WTC11 (cell line): ENCODE measurements at regions not wholly inside any gene's neighbourhood (a gene's known extent, or its start where the extent isn't known, plus 50 kb on each side); places are given as distances from the start of the nearest gene placed in this dataset.

Source experiments
- ATAC-seq: fragments of 200-7000 bp; cut with Tn5 transposase; 2 replicates; pipeline ENCODE4 v1.10.0; 2021; ENCODE audit warnings: mild to moderate bottlenecking, moderate library complexity
- CTCF ChIA-PET: fragments of 300-600 bp; sonication (Branson Sonifier 250); formaldehyde crosslinking; loops from one replicate; lab custom pipeline; 2021; ENCODE audit warnings: antibody characterized with exemption; lab: Charles Lee
- POLR2A ChIA-PET: fragments of 350-600 bp; sonication (Branson Sonifier 250); formaldehyde crosslinking; loops from one replicate; lab custom pipeline; 2021; ENCODE audit warnings: antibody characterized with exemption; lab: Charles Lee
- DNase-seq: peaks from one replicate; pipeline ENCODE4 v3.0.0; 2021; ENCODE audit warnings: low spot score
- H3K27ac Mint-ChIP-seq: 2 replicates; pipeline ENCODE4 v1.8.0; 2021; ENCODE audit warnings: mixed read lengths
- H3K27me3 Mint-ChIP-seq: 2 replicates; pipeline ENCODE4 v1.8.0; 2021; ENCODE audit warnings: low read depth, mild to moderate bottlenecking, moderate library complexity, mixed read lengths
- H3K36me3 Mint-ChIP-seq: 2 replicates; pipeline ENCODE4 v1.8.0; 2021; ENCODE audit warnings: mixed read lengths
- H3K4me1 Mint-ChIP-seq: 2 replicates; pipeline ENCODE4 v1.8.0; 2022; ENCODE audit warnings: mixed read lengths
- H3K4me3 Mint-ChIP-seq: 2 replicates; pipeline ENCODE4 v1.8.0; 2021; ENCODE audit warnings: mild to moderate bottlenecking, moderate library complexity, mixed read lengths
- H3K9me3 Mint-ChIP-seq: 2 replicates; pipeline ENCODE4 v1.8.0; 2021; ENCODE audit warnings: mixed read lengths
- EMX1 ChIP-seq: fragments of 250-450 bp; sonication (Bioruptor Pico); IDR thresholded peaks from 2 replicates; pipeline ENCODE4 v1.8.0; 2021; ENCODE audit warnings: mild to moderate bottlenecking
- FOXJ3 ChIP-seq: sonication (generic); formaldehyde crosslinking; IDR thresholded peaks from 2 replicates; pipeline ENCODE4 v1.9.0; 2021; ENCODE audit warnings: missing genetic modification reagents, mild to moderate bottlenecking, borderline replicate concordance
- HMGA2 ChIP-seq: fragments of 250-450 bp; sonication (Bioruptor Pico); IDR thresholded peaks from 2 replicates; pipeline ENCODE4 v1.4.0; 2021; ENCODE audit warnings: mild to moderate bottlenecking, moderate library complexity
- JUN ChIP-seq: sonication (generic); formaldehyde crosslinking; IDR thresholded peaks from 2 replicates; pipeline ENCODE4 v1.8.0; 2023; ENCODE audit warnings: mild to moderate bottlenecking, missing genetic modification reagents
- NFYB ChIP-seq: sonication (generic); formaldehyde crosslinking; conservative IDR thresholded peaks from 2 replicates; pipeline ENCODE4 v1.8.0; 2022; ENCODE audit warnings: low read depth, missing genetic modification reagents
- NR3C1 ChIP-seq: sonication (generic); formaldehyde crosslinking; conservative IDR thresholded peaks from 2 replicates; pipeline ENCODE4 v1.8.1; 2023; ENCODE audit warnings: low read depth, mild to moderate bottlenecking, missing genetic modification reagents
- PRRX2 ChIP-seq: fragments of 250-450 bp; sonication (Bioruptor Pico); IDR thresholded peaks from 2 replicates; pipeline ENCODE4 v1.8.0; 2021; ENCODE audit warnings: mild to moderate bottlenecking
- SMAD3 ChIP-seq: sonication (generic); formaldehyde crosslinking; IDR thresholded peaks from 2 replicates; pipeline ENCODE4 v1.8.0; 2022; ENCODE audit warnings: missing genetic modification reagents, mild to moderate bottlenecking, borderline replicate concordance
- SP1 ChIP-seq: sonication (generic); formaldehyde crosslinking; conservative IDR thresholded peaks from 2 replicates; pipeline ENCODE4 v1.8.1; 2022; ENCODE audit warnings: missing genetic modification reagents
- ZBTB21 ChIP-seq: sonication (generic); formaldehyde crosslinking; IDR thresholded peaks from 2 replicates; pipeline ENCODE4 v1.8.1; 2023; ENCODE audit warnings: mild to moderate bottlenecking, missing genetic modification reagents, borderline replicate concordance
- TF ChIP-seq, protein P1 (sequence below): sonication (generic); formaldehyde crosslinking; IDR thresholded peaks from 2 replicates; pipeline ENCODE4 v1.8.0; 2023; ENCODE audit warnings: missing genetic modification reagents, mild to moderate bottlenecking, borderline replicate concordance
- TF ChIP-seq, protein P2 (sequence below): sonication (generic); formaldehyde crosslinking; IDR thresholded peaks from 2 replicates; pipeline ENCODE4 v1.8.1; 2023; ENCODE audit warnings: mild to moderate bottlenecking, moderate library complexity, missing genetic modification reagents
- TF ChIP-seq, protein P3 (sequence below): fragments of 250-450 bp; sonication (Bioruptor Pico); IDR thresholded peaks from 2 replicates; pipeline ENCODE4 v1.9.0; 2021; ENCODE audit warnings: mild to moderate bottlenecking, borderline replicate concordance
- TF ChIP-seq, protein P4 (sequence below): sonication (generic); formaldehyde crosslinking; IDR thresholded peaks from 2 replicates; pipeline ENCODE4 v1.8.1; 2022; ENCODE audit warnings: missing genetic modification reagents, borderline replicate concordance
- TF ChIP-seq, protein P5 (sequence below): sonication (generic); formaldehyde crosslinking; IDR thresholded peaks from 2 replicates; pipeline ENCODE4 v1.8.1; 2022; ENCODE audit warnings: mild to moderate bottlenecking, moderate library complexity, missing genetic modification reagents
- TF ChIP-seq, protein P6 (sequence below): sonication (generic); formaldehyde crosslinking; conservative IDR thresholded peaks from 2 replicates; pipeline ENCODE4 v1.8.1; 2022; ENCODE audit warnings: mild to moderate bottlenecking, missing genetic modification reagents
- TF ChIP-seq, protein P7 (sequence below): sonication (generic); formaldehyde crosslinking; IDR thresholded peaks from 2 replicates; pipeline ENCODE4 v1.8.0; 2022; ENCODE audit warnings: missing genetic modification reagents

DNA sequence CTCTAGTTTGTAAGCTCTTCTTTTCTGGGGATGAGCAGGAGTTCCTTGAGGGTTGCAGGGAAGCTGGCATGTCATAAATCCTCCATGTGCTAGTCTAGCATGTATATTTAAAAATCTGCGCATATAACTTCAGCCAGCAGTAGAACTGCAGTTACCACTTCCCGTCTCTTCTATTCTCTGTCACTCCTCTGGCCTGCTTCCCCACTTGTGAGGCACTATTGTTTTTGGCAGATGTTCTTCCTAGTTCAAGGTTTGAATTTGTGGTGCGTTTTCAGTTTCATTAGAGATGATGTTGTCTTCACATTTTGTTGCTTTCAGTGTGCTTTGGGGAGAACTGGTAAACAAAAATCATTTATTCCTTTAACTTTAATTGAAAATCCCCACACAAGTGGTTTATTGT lies 169.1 kb upstream of the ZPLD1 start:
- no peak overlapping the region for H3K4me3 Mint-ChIP-seq
- POLR2A ChIA-PET: no interaction called here
- ATAC-seq (no peak), DNase-seq (no peak)
- no peak overlapping the region for H3K27ac Mint-ChIP-seq
- CTCF ChIA-PET: no interaction called here
- H3K4me1 Mint-ChIP-seq: no peaks in the 10 kb centered on the region; the same call in 1 of the 2 replicates
- H3K9me3 Mint-ChIP-seq: 0 out of 2 replicates have a peak, but pooled peaks cover 8% of the 10 kb centered on the region
- no peaks in the 10 kb centered on the region for H3K27me3 Mint-ChIP-seq
- H3K36me3 Mint-ChIP-seq: no peaks in the 10 kb centered on the region
- TF ChIP-seq, protein P1, sequence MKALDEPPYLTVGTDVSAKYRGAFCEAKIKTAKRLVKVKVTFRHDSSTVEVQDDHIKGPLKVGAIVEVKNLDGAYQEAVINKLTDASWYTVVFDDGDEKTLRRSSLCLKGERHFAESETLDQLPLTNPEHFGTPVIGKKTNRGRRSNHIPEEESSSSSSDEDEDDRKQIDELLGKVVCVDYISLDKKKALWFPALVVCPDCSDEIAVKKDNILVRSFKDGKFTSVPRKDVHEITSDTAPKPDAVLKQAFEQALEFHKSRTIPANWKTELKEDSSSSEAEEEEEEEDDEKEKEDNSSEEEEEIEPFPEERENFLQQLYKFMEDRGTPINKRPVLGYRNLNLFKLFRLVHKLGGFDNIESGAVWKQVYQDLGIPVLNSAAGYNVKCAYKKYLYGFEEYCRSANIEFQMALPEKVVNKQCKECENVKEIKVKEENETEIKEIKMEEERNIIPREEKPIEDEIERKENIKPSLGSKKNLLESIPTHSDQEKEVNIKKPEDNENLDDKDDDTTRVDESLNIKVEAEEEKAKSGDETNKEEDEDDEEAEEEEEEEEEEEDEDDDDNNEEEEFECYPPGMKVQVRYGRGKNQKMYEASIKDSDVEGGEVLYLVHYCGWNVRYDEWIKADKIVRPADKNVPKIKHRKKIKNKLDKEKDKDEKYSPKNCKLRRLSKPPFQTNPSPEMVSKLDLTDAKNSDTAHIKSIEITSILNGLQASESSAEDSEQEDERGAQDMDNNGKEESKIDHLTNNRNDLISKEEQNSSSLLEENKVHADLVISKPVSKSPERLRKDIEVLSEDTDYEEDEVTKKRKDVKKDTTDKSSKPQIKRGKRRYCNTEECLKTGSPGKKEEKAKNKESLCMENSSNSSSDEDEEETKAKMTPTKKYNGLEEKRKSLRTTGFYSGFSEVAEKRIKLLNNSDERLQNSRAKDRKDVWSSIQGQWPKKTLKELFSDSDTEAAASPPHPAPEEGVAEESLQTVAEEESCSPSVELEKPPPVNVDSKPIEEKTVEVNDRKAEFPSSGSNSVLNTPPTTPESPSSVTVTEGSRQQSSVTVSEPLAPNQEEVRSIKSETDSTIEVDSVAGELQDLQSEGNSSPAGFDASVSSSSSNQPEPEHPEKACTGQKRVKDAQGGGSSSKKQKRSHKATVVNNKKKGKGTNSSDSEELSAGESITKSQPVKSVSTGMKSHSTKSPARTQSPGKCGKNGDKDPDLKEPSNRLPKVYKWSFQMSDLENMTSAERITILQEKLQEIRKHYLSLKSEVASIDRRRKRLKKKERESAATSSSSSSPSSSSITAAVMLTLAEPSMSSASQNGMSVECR: no peak

DNA sequence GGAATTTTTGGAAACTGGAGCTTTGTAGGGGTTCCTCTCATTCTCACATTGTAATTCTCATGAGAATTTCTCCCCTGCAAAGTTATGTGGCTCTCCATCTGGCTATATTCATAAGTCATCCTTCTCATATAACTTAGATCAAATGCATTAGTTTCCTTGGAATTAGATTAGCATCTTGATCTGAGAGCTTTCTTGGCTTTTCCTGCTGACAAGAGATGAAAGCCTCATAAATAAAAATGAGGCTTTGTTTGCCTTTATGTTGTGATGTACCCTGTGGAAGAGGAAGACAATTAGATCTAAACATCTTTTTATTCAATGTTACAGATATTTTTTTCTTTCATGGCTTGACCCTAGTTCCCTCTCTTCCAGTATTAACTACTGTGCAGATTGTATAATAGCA lies 165.4 kb upstream of the ZPLD1 start:
- DNase-seq (no peak), ATAC-seq (no peak)
- H3K4me1 Mint-ChIP-seq: no peaks in the 10 kb centered on the region
- no peak overlapping the region for H3K27ac Mint-ChIP-seq
- H3K36me3 Mint-ChIP-seq: no peaks in the 10 kb centered on the region
- H3K27me3 Mint-ChIP-seq: no peaks in the 10 kb centered on the region
- H3K4me3 Mint-ChIP-seq: no peak overlapping the region
- H3K9me3 Mint-ChIP-seq: peaks cover 19% of the 10 kb centered on the region
- POLR2A ChIA-PET: no interaction called here
- CTCF ChIA-PET: no interaction called here
- TF ChIP-seq ZBTB21: no peak
- no peak for TF ChIP-seq HMGA2 (CRISPR knock-in tag)
- TF ChIP-seq SP1: no peak
- no peak for TF ChIP-seq EMX1 (CRISPR knock-in tag)
- TF ChIP-seq, protein P2, sequence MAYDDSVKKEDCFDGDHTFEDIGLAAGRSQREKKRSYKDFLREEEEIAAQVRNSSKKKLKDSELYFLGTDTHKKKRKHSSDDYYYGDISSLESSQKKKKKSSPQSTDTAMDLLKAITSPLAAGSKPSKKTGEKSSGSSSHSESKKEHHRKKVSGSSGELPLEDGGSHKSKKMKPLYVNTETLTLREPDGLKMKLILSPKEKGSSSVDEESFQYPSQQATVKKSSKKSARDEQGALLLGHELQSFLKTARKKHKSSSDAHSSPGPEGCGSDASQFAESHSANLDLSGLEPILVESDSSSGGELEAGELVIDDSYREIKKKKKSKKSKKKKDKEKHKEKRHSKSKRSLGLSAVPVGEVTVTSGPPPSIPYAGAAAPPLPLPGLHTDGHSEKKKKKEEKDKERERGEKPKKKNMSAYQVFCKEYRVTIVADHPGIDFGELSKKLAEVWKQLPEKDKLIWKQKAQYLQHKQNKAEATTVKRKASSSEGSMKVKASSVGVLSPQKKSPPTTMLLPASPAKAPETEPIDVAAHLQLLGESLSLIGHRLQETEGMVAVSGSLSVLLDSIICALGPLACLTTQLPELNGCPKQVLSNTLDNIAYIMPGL (CRISPR knock-in tag): no peak
- no peak for TF ChIP-seq PRRX2 (CRISPR knock-in tag)
- no peak for TF ChIP-seq JUN (CRISPR knock-in tag)
- TF ChIP-seq FOXJ3 (CRISPR knock-in tag): no peak
- TF ChIP-seq, protein P3, sequence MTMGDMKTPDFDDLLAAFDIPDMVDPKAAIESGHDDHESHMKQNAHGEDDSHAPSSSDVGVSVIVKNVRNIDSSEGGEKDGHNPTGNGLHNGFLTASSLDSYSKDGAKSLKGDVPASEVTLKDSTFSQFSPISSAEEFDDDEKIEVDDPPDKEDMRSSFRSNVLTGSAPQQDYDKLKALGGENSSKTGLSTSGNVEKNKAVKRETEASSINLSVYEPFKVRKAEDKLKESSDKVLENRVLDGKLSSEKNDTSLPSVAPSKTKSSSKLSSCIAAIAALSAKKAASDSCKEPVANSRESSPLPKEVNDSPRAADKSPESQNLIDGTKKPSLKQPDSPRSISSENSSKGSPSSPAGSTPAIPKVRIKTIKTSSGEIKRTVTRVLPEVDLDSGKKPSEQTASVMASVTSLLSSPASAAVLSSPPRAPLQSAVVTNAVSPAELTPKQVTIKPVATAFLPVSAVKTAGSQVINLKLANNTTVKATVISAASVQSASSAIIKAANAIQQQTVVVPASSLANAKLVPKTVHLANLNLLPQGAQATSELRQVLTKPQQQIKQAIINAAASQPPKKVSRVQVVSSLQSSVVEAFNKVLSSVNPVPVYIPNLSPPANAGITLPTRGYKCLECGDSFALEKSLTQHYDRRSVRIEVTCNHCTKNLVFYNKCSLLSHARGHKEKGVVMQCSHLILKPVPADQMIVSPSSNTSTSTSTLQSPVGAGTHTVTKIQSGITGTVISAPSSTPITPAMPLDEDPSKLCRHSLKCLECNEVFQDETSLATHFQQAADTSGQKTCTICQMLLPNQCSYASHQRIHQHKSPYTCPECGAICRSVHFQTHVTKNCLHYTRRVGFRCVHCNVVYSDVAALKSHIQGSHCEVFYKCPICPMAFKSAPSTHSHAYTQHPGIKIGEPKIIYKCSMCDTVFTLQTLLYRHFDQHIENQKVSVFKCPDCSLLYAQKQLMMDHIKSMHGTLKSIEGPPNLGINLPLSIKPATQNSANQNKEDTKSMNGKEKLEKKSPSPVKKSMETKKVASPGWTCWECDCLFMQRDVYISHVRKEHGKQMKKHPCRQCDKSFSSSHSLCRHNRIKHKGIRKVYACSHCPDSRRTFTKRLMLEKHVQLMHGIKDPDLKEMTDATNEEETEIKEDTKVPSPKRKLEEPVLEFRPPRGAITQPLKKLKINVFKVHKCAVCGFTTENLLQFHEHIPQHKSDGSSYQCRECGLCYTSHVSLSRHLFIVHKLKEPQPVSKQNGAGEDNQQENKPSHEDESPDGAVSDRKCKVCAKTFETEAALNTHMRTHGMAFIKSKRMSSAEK (CRISPR knock-in tag): no peak
- TF ChIP-seq SMAD3 (CRISPR knock-in tag): no peak
- TF ChIP-seq, protein P4, sequence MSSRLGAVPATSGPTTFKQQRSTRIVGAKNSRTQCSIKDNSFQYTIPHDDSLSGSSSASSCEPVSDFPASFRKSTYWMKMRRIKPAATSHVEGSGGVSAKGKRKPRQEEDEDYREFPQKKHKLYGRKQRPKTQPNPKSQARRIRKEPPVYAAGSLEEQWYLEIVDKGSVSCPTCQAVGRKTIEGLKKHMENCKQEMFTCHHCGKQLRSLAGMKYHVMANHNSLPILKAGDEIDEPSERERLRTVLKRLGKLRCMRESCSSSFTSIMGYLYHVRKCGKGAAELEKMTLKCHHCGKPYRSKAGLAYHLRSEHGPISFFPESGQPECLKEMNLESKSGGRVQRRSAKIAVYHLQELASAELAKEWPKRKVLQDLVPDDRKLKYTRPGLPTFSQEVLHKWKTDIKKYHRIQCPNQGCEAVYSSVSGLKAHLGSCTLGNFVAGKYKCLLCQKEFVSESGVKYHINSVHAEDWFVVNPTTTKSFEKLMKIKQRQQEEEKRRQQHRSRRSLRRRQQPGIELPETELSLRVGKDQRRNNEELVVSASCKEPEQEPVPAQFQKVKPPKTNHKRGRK (CRISPR knock-in tag): no peak
- no peak for TF ChIP-seq NR3C1
- TF ChIP-seq, protein P5, sequence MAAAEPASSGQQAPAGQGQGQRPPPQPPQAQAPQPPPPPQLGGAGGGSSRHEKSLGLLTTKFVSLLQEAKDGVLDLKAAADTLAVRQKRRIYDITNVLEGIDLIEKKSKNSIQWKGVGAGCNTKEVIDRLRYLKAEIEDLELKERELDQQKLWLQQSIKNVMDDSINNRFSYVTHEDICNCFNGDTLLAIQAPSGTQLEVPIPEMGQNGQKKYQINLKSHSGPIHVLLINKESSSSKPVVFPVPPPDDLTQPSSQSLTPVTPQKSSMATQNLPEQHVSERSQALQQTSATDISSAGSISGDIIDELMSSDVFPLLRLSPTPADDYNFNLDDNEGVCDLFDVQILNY: no peak
- TF ChIP-seq, protein P6, sequence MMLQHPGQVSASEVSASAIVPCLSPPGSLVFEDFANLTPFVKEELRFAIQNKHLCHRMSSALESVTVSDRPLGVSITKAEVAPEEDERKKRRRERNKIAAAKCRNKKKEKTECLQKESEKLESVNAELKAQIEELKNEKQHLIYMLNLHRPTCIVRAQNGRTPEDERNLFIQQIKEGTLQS (CRISPR knock-in tag): no peak
- TF ChIP-seq NFYB: no peak
- TF ChIP-seq, protein P7, sequence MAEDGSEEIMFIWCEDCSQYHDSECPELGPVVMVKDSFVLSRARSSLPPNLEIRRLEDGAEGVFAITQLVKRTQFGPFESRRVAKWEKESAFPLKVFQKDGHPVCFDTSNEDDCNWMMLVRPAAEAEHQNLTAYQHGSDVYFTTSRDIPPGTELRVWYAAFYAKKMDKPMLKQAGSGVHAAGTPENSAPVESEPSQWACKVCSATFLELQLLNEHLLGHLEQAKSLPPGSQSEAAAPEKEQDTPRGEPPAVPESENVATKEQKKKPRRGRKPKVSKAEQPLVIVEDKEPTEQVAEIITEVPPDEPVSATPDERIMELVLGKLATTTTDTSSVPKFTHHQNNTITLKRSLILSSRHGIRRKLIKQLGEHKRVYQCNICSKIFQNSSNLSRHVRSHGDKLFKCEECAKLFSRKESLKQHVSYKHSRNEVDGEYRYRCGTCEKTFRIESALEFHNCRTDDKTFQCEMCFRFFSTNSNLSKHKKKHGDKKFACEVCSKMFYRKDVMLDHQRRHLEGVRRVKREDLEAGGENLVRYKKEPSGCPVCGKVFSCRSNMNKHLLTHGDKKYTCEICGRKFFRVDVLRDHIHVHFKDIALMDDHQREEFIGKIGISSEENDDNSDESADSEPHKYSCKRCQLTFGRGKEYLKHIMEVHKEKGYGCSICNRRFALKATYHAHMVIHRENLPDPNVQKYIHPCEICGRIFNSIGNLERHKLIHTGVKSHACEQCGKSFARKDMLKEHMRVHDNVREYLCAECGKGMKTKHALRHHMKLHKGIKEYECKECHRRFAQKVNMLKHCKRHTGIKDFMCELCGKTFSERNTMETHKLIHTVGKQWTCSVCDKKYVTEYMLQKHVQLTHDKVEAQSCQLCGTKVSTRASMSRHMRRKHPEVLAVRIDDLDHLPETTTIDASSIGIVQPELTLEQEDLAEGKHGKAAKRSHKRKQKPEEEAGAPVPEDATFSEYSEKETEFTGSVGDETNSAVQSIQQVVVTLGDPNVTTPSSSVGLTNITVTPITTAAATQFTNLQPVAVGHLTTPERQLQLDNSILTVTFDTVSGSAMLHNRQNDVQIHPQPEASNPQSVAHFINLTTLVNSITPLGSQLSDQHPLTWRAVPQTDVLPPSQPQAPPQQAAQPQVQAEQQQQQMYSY (CRISPR knock-in tag): no peak
